Thymus (tissue), 11 donors: ENCODE measurements at regions not wholly inside any gene's neighbourhood (a gene's known extent, or its start where the extent isn't known, plus 50 kb on each side); places are given as distances from the start of the nearest gene placed in this dataset.
"Not testable (repeated sequence)": the region's sequence is repeated elsewhere in the genome, so short reads cannot be mapped to it uniquely, and the experiment has no call there.

ENCODE experiments used
- DNase-seq, 9 donors: peaks; one replicate each; pipeline ENCODE4 v3.0.0-alpha.2; 2013; ENCODE audit warnings: low spot score in 9 of 9, low read depth in 6 of 9, missing footprints in 1 of 9
- H3K27ac ChIP-seq, 2 donors: one replicate each; pipeline ENCODE4 v1.5.1; 2013; ENCODE audit warnings: control low read depth in 1 of 2, low read depth in 1 of 2, low read length in 1 of 2, mild to moderate bottlenecking in 1 of 2, moderate library complexity in 1 of 2
- H3K27me3 ChIP-seq, 2 donors: one replicate each; pipeline ENCODE4 v1.5.1; 2013; ENCODE audit warnings: low read length in 1 of 2; ENCODE audit not compliant: control insufficient read depth in 2 of 2, insufficient read depth in 1 of 2
- H3K36me3 ChIP-seq, 2 donors: one replicate each; pipeline ENCODE4 v1.5.1; 2013; ENCODE audit warnings: low read length in 1 of 2, mild to moderate bottlenecking in 1 of 2, moderate library complexity in 1 of 2; ENCODE audit not compliant: control insufficient read depth in 2 of 2, insufficient read depth in 2 of 2
- H3K4me1 ChIP-seq, 2 donors: one replicate each; pipeline ENCODE4 v1.5.1; 2013; ENCODE audit warnings: low read length in 2 of 2; ENCODE audit not compliant: control insufficient read depth in 2 of 2, insufficient read depth in 2 of 2
- H3K4me3 ChIP-seq, 2 donors: one replicate each; pipeline ENCODE4 v1.5.1; 2013; ENCODE audit warnings: low read length in 2 of 2, control low read depth in 1 of 2, mild to moderate bottlenecking in 1 of 2
- H3K9me3 ChIP-seq, 2 donors: one replicate each; pipeline ENCODE4 v1.5.1; 2013; ENCODE audit warnings: low read length in 1 of 2, mild to moderate bottlenecking in 1 of 2; ENCODE audit not compliant: control insufficient read depth in 2 of 2, insufficient read depth in 1 of 2
- WGBS: extraction: QIAGEN DNeasy Blood & Tissue Kit; methylation state at CpG from one replicate; pipeline ENCODE4 v1.1.7; 2013; 5-methylcytosine and 5-hydroxymethylcytosine counted together
- donor health status: healthy.

- no peak for DNase-seq
- no peak overlapping the region for H3K27ac ChIP-seq
- 89% methylated on average over 10 of the region's 10 CpGs for WGBS
These were observed 143.2 kb upstream of the PRICKLE2 start for GRCh38 chr3:64368257-64369020.

GRCh38 chr3:64365877-64366276, 140.6 kb upstream of the PRICKLE2 start:
- H3K36me3 ChIP-seq = no peaks in the 10 kb centered on the region
- no peaks in the 10 kb centered on the region for H3K27me3 ChIP-seq
- H3K4me3 ChIP-seq = no peak overlapping the region
- DNase-seq = no peak
- H3K4me1 ChIP-seq = no peaks in the 10 kb centered on the region
- no peak overlapping the region for H3K27ac ChIP-seq
- H3K9me3 ChIP-seq = no peaks in the 10 kb centered on the region
- WGBS = 94% methylated on average over 5 of the region's 5 CpGs

More at GRCh38 chr3:64368257-64369020, 143.2 kb upstream of the PRICKLE2 start:
- no peaks in the 10 kb centered on the region for H3K27me3 ChIP-seq
- H3K36me3 ChIP-seq = no peaks in the 10 kb centered on the region
- H3K9me3 ChIP-seq = no peaks in the 10 kb centered on the region
- H3K4me1 ChIP-seq = no peaks in the 10 kb centered on the region
- H3K4me3 ChIP-seq = no peak overlapping the region

GRCh38 chr3:64363842-64364241, 138.6 kb upstream of the PRICKLE2 start:
- H3K27me3 ChIP-seq = no peaks in the 10 kb centered on the region
- no peak for DNase-seq
- H3K36me3 ChIP-seq = no peaks in the 10 kb centered on the region
- 98% methylated on average over 1 of the region's 1 CpG for WGBS
- H3K4me1 ChIP-seq = no peaks in the 10 kb centered on the region
- no peak overlapping the region for H3K27ac ChIP-seq
- no peak overlapping the region for H3K4me3 ChIP-seq
- no peaks in the 10 kb centered on the region for H3K9me3 ChIP-seq

GRCh38 chr3:64361962-64362735, 136.9 kb upstream of the PRICKLE2 start:
- no peak for DNase-seq
- WGBS = 84% methylated on average over 5 of the region's 5 CpGs

GRCh38 chr3:64361036-64361435, 135.8 kb upstream of the PRICKLE2 start:
- H3K27ac ChIP-seq = not testable (repeated sequence)

More at GRCh38 chr3:64361962-64362735, 136.9 kb upstream of the PRICKLE2 start:
- Histone ChIP-seq H3K36me3 (no peaks in the 10 kb centered on the region), H3K27me3 (no peaks in the 10 kb centered on the region), H3K4me3 (no peak overlapping the region), H3K9me3 (no peaks in the 10 kb centered on the region), H3K4me1 (no peaks in the 10 kb centered on the region), H3K27ac (no peak overlapping the region)

GRCh38 chr3:64360280-64360679, 135.0 kb upstream of the PRICKLE2 start:
- no peak overlapping the region for H3K4me3 ChIP-seq
- H3K9me3 ChIP-seq = no peaks in the 10 kb centered on the region
- no peak overlapping the region for H3K27ac ChIP-seq
- DNase-seq = no peak
- no peaks in the 10 kb centered on the region for H3K27me3 ChIP-seq
- no peaks in the 10 kb centered on the region for H3K36me3 ChIP-seq
- H3K4me1 ChIP-seq = no peaks in the 10 kb centered on the region
- WGBS = 94% methylated on average over 6 of the region's 6 CpGs

More at GRCh38 chr3:64361036-64361435, 135.8 kb upstream of the PRICKLE2 start:
- not testable (repeated sequence) for H3K4me1 ChIP-seq, DNase-seq, H3K4me3 ChIP-seq, H3K9me3 ChIP-seq, H3K27me3 ChIP-seq, H3K36me3 ChIP-seq
- WGBS = 96% methylated on average over 4 of the region's 4 CpGs

GRCh38 chr3:64359735-64360134, 134.5 kb upstream of the PRICKLE2 start:
- no peak for DNase-seq
- H3K4me1 ChIP-seq = no peaks in the 10 kb centered on the region
- no peaks in the 10 kb centered on the region for H3K36me3 ChIP-seq
- H3K27me3 ChIP-seq = no peaks in the 10 kb centered on the region
- H3K27ac ChIP-seq = no peak overlapping the region
- WGBS = 98% methylated on average over 4 of the region's 4 CpGs
- no peak overlapping the region for H3K4me3 ChIP-seq
- no peaks in the 10 kb centered on the region for H3K9me3 ChIP-seq

GRCh38 chr3:64358853-64359252, 133.6 kb upstream of the PRICKLE2 start:
- Histone ChIP-seq H3K9me3 (no peaks in the 10 kb centered on the region), H3K27ac (no peak overlapping the region), H3K27me3 (no peaks in the 10 kb centered on the region), H3K4me1 (no peaks in the 10 kb centered on the region), H3K4me3 (no peak overlapping the region), H3K36me3 (no peaks in the 10 kb centered on the region)
- 90% methylated on average over 4 of the region's 4 CpGs for WGBS
- DNase-seq = no peak

- Histone ChIP-seq H3K4me1 (no peaks in the 10 kb centered on the region), H3K36me3 (no peaks in the 10 kb centered on the region), H3K9me3 (no peaks in the 10 kb centered on the region), H3K4me3 (no peak overlapping the region), H3K27ac (no peak overlapping the region), H3K27me3 (no peaks in the 10 kb centered on the region)
- no peak for DNase-seq
- 73% methylated on average over 4 of the region's 4 CpGs for WGBS
These were observed 132.9 kb upstream of the PRICKLE2 start for GRCh38 chr3:64358176-64358575.
